ENCODE measurements at regions not wholly inside any gene's neighbourhood (a gene's known extent, or its start where the extent isn't known, plus 50 kb on each side); places are given as distances from the start of the nearest gene placed in this dataset.

DNA sequence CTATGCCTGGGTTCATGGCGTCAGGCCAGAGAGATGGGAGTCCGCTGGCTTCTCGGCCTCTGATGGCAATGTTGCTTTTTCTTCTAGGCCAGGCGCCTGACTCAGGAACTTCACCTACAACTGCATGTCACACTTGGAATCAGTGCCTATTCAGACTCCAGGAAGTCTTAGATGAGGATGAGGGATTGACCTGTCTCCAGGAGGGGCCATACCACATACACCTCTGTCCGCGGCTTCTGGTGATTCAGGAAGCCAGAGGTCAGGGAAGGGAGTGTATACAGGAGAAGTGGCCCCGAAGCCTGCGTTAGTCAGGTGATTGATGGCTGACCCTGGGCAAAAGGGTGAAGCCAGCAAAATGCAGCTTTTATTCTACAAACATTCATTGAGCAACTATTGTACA, 109.1 kb upstream of the RMDN2 start:
- no peak for DNase-seq
- Histone ChIP-seq H3K4me1 (ENCODE audit: insufficient read depth) (no peaks in the 10 kb centered on the region), H3K9me3 (peaks cover 0 to 3% of the 10 kb centered on the region in 2 donors), H3K27me3 (no peaks in the 10 kb centered on the region), H3K4me3 (no peak overlapping the region), H3K36me3 (no peaks in the 10 kb centered on the region), H3K27ac (no peak overlapping the region)
- WGBS, 3 donors: 90 to 95% (median 90%) methylated on average over 8 of the region's 8 CpGs
- intact Hi-C loops (cut with DNase I): no loop called here
- TF ChIP-seq POLR2A (IDR thresholded peaks at IDR 0.05): no peak
- TF ChIP-seq, protein P1, sequence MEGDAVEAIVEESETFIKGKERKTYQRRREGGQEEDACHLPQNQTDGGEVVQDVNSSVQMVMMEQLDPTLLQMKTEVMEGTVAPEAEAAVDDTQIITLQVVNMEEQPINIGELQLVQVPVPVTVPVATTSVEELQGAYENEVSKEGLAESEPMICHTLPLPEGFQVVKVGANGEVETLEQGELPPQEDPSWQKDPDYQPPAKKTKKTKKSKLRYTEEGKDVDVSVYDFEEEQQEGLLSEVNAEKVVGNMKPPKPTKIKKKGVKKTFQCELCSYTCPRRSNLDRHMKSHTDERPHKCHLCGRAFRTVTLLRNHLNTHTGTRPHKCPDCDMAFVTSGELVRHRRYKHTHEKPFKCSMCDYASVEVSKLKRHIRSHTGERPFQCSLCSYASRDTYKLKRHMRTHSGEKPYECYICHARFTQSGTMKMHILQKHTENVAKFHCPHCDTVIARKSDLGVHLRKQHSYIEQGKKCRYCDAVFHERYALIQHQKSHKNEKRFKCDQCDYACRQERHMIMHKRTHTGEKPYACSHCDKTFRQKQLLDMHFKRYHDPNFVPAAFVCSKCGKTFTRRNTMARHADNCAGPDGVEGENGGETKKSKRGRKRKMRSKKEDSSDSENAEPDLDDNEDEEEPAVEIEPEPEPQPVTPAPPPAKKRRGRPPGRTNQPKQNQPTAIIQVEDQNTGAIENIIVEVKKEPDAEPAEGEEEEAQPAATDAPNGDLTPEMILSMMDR (IDR thresholded peaks at IDR 0.05): no peak
- TF ChIP-seq EP300 (IDR thresholded peaks at IDR 0.05): no peak

DNA sequence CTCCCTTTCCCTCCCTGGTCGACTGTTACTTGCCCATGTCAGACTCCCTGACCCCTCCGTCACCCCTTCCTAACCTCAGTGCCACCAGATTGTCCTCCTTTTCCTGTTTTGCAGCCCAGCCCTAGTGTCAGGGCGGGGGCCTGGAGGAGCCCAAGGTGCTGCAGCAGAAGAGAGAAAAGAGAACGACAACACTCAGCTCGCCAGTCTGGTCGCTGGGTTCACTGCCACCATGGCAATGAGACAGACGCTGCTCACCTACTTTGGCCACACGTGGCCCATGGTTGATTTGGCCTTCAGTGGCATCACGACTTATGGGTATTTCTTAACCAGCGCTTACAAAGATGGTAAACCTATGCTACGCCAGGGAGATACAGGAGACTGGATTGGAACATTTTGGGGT, 108.4 kb upstream of the RMDN2 start:
- no peak overlapping the region for H3K4me3 ChIP-seq
- no peak overlapping the region for H3K27ac ChIP-seq
- TF ChIP-seq EP300 (IDR thresholded peaks at IDR 0.05) (no peak), POLR2A (IDR thresholded peaks at IDR 0.05) (no peak)
- TF ChIP-seq, protein P1 (IDR thresholded peaks at IDR 0.05): no peak

DNA sequence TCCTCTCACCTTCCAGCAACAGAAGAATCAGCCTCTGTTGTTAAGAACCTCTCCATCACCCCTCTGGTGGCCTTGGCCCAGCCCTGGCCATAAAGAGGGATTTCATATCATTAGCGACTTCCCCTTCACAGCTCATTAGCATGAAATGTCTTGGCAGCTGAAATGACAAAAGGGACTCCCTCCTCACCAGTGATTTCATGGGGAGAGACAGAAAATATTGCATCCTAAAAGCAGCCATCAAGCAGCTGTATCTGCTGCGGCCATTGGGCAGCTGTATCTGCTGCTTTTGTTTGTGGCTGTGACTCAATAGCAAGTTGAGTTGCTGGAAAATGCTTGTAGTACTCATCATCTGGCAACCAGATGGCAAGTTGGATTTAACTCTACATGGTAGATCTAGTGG, 105.9 kb upstream of the RMDN2 start:
- Histone ChIP-seq H3K27ac (no peak overlapping the region), H3K4me3 (no peak overlapping the region), H3K27me3 (no peaks in the 10 kb centered on the region), H3K36me3 (no peaks in the 10 kb centered on the region), H3K4me1 (ENCODE audit: insufficient read depth) (no peaks in the 10 kb centered on the region), H3K9me3 (peaks cover 0 to 3% of the 10 kb centered on the region in 2 donors)
- intact Hi-C loops (cut with DNase I): no loop called here
- 81 to 87% (median 86%) methylated on average over 2 of the region's 2 CpGs for WGBS, 3 donors
- no peak for DNase-seq
- TF ChIP-seq EP300 (IDR thresholded peaks at IDR 0.05) (no peak), POLR2A (IDR thresholded peaks at IDR 0.05) (no peak)
- TF ChIP-seq, protein P1 (IDR thresholded peaks at IDR 0.05): no peak

More for the DNA sequence above, 108.4 kb upstream of the RMDN2 start:
- H3K4me1 ChIP-seq (ENCODE audit: insufficient read depth): no peaks in the 10 kb centered on the region
- intact Hi-C loops (cut with DNase I): no loop called here
- no peak for DNase-seq
- no peaks in the 10 kb centered on the region for H3K27me3 ChIP-seq
- 89 to 94% (median 93%) methylated on average over 11 of the region's 11 CpGs for WGBS, 3 donors
- H3K9me3 ChIP-seq: peaks cover 0 to 3% of the 10 kb centered on the region in 2 donors
- H3K36me3 ChIP-seq: no peaks in the 10 kb centered on the region

DNA sequence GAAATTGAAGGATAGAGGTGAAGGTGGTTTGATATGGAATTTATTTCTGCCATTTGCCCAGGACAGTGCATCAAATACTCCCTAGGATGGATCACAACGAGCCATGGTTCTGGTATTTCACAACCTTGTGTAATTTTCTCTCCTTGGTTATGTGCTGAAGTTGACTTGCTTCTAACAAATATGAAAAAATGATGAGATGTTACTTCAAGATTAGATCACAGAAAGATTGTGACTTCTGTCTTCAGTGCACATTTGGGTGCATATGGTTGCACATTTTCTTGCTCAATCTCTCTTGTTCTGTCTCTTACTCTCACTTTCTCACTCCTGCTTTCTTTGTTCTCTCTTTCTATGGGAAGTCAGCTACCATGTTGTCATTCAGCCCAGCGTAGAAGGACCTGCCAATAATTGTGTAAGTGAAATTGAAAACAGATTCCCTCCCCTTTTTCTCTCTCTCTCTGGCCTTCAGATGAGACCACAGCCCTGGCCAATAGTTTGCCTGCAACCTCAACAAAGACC, 104.6 kb upstream of the RMDN2 start:
- H3K36me3 ChIP-seq: no peaks in the 10 kb centered on the region
- H3K9me3 ChIP-seq: peaks cover 0 to 3% of the 10 kb centered on the region in 2 donors
- TF ChIP-seq, protein P1 (IDR thresholded peaks at IDR 0.05): no peak
- TF ChIP-seq EP300 (IDR thresholded peaks at IDR 0.05) (no peak), POLR2A (IDR thresholded peaks at IDR 0.05) (no peak)
- 92 to 95% (median 93%) methylated on average over 2 of the region's 2 CpGs for WGBS, 3 donors
- intact Hi-C loops (cut with DNase I): loop anchor here in 1 of 4 donors (10.0 kb wide), 1 partner anchor 146 kb away; the partner anchor contains the start of gene CDC42EP3
- H3K27me3 ChIP-seq: no peaks in the 10 kb centered on the region
- DNase-seq: no peak
- H3K27ac ChIP-seq: no peak overlapping the region
- H3K4me3 ChIP-seq: no peak overlapping the region
- H3K4me1 ChIP-seq (ENCODE audit: insufficient read depth): no peaks in the 10 kb centered on the region

Data from ovary (tissue), 7 donors.